ENCODE measurements at regions not wholly inside any gene's neighbourhood (a gene's known extent, or its start where the extent isn't known, plus 50 kb on each side); places are given as distances from the start of the nearest gene placed in this dataset.

GRCh38 chr6:66082914-66083313 is 375.9 kb upstream of the EYS start:
- Histone ChIP-seq H3K9me3 (no peaks in the 10 kb centered on the region), H3K4me2 (no peak overlapping the region), H3K4me1 (no peaks in the 10 kb centered on the region), H3K27ac (no peak overlapping the region), H3K4me3 (no peak overlapping the region)
- ChIA-PET POLR2A (no interaction called here), CTCF (no interaction called here)
- FAIRE-seq (no peak), ATAC-seq (no peak), DNase-seq (ENCODE audit: low read depth in 1 of 2, low spot score in 1 of 2) (no peak)
- no peak for TF ChIP-seq HEYL (CRISPR knock-in tag; IDR thresholded peaks at IDR 0.05)
- no peak for TF ChIP-seq CTCF (IDR thresholded peaks at IDR 0.05)
- TF ChIP-seq, protein P1, sequence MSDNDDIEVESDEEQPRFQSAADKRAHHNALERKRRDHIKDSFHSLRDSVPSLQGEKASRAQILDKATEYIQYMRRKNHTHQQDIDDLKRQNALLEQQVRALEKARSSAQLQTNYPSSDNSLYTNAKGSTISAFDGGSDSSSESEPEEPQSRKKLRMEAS (IDR thresholded peaks at IDR 0.05): no peak
- TF ChIP-seq PBX3 (IDR thresholded peaks at IDR 0.05): no peak
- no peak for TF ChIP-seq FOSL2 (IDR thresholded peaks at IDR 0.05)
- TF ChIP-seq FOSL2 (CRISPR knock-in tag; IDR thresholded peaks at IDR 0.05): no peak
- no peak for TF ChIP-seq RNF2 (IDR thresholded peaks at IDR 0.05; ENCODE audit: borderline replicate concordance, low read depth)
- TF ChIP-seq NPAS2 (CRISPR knock-in tag; IDR thresholded peaks at IDR 0.05; ENCODE audit: borderline replicate concordance): no peak
- no peak for TF ChIP-seq RARB (CRISPR knock-in tag; IDR thresholded peaks at IDR 0.05)
- TF ChIP-seq POLR2AphosphoS2 (conservative IDR thresholded peaks at IDR 0.05; ENCODE audit: low read length): no peak
- TF ChIP-seq EHMT2 (IDR thresholded peaks at IDR 0.05; ENCODE audit: low read depth): no peak
- no peak for TF ChIP-seq CBX8 (IDR thresholded peaks at IDR 0.05)
- TF ChIP-seq TFCP2L1 (CRISPR knock-in tag; IDR thresholded peaks at IDR 0.05): no peak
- no peak for TF ChIP-seq HDAC2 (IDR thresholded peaks at IDR 0.05)
- TF ChIP-seq EP300 (IDR thresholded peaks at IDR 0.05): no peak
- TF ChIP-seq EHF (CRISPR knock-in tag; IDR thresholded peaks at IDR 0.05): no peak
- no peak for TF ChIP-seq FOSB (CRISPR knock-in tag; IDR thresholded peaks at IDR 0.05)
- TF ChIP-seq ZFP36 (IDR thresholded peaks at IDR 0.05; ENCODE audit: borderline replicate concordance, partially characterized antibody): no peak
- 86% methylated on average over 1 of the region's 1 CpG for WGBS (ENCODE audit: missing lambda C conversion rate)

DNA sequence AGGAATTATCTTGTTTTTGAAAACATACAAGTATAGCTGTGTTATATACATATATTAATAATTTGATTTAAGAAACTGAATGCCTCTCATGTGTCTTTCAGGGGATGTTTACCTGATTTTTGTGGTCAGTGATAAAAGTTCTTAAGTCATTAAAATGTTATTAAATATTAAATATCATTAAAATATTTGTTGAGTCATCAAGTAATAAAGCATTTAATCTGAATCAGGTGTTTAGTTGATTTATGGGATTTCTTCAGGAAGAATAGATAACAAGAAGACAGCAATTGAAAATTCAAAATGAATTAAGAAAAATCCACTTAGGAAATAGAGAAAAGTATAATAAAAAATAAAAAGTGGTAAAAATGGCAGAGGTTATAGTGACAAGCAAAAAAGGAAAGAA is 361.9 kb upstream of the EYS start:
- POLR2A ChIA-PET: no interaction called here
- CTCF ChIA-PET: no interaction called here
- Histone ChIP-seq H3K9me3 (no peaks in the 10 kb centered on the region), H3K27ac (no peak overlapping the region), H3K4me2 (no peak overlapping the region), H3K4me3 (no peak overlapping the region), H3K4me1 (no peaks in the 10 kb centered on the region)
- ATAC-seq (no peak), DNase-seq (ENCODE audit: low read depth in 1 of 2, low spot score in 1 of 2) (no peak), FAIRE-seq (no peak)
- no peak for TF ChIP-seq KDM1A (IDR thresholded peaks at IDR 0.05; ENCODE audit: low read depth)
- no peak for TF ChIP-seq ZSCAN20 (CRISPR knock-in tag; IDR thresholded peaks at IDR 0.05)
- TF ChIP-seq, protein P2, sequence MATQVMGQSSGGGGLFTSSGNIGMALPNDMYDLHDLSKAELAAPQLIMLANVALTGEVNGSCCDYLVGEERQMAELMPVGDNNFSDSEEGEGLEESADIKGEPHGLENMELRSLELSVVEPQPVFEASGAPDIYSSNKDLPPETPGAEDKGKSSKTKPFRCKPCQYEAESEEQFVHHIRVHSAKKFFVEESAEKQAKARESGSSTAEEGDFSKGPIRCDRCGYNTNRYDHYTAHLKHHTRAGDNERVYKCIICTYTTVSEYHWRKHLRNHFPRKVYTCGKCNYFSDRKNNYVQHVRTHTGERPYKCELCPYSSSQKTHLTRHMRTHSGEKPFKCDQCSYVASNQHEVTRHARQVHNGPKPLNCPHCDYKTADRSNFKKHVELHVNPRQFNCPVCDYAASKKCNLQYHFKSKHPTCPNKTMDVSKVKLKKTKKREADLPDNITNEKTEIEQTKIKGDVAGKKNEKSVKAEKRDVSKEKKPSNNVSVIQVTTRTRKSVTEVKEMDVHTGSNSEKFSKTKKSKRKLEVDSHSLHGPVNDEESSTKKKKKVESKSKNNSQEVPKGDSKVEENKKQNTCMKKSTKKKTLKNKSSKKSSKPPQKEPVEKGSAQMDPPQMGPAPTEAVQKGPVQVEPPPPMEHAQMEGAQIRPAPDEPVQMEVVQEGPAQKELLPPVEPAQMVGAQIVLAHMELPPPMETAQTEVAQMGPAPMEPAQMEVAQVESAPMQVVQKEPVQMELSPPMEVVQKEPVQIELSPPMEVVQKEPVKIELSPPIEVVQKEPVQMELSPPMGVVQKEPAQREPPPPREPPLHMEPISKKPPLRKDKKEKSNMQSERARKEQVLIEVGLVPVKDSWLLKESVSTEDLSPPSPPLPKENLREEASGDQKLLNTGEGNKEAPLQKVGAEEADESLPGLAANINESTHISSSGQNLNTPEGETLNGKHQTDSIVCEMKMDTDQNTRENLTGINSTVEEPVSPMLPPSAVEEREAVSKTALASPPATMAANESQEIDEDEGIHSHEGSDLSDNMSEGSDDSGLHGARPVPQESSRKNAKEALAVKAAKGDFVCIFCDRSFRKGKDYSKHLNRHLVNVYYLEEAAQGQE (IDR thresholded peaks at IDR 0.05): no peak
- TF ChIP-seq HOXB13 (CRISPR knock-in tag; IDR thresholded peaks at IDR 0.05; ENCODE audit: low read depth): no peak
- no peak for TF ChIP-seq CHD2 (IDR thresholded peaks at IDR 0.05; ENCODE audit: low read length, partially characterized antibody)
- no peak for TF ChIP-seq NFE2L2 (conservative IDR thresholded peaks at IDR 0.05; ENCODE audit: low read length)
- no peak for TF ChIP-seq EHMT2 (IDR thresholded peaks at IDR 0.05; ENCODE audit: low read depth)
- no peak for TF ChIP-seq PBX3 (IDR thresholded peaks at IDR 0.05)
- no peak for TF ChIP-seq KDM5A (IDR thresholded peaks at IDR 0.05)
- no peak for TF ChIP-seq RCOR1 (IDR thresholded peaks at IDR 0.05; ENCODE audit: low read depth, low read length)
- no peak for TF ChIP-seq CBX8 (IDR thresholded peaks at IDR 0.05)
- TF ChIP-seq, protein P3, sequence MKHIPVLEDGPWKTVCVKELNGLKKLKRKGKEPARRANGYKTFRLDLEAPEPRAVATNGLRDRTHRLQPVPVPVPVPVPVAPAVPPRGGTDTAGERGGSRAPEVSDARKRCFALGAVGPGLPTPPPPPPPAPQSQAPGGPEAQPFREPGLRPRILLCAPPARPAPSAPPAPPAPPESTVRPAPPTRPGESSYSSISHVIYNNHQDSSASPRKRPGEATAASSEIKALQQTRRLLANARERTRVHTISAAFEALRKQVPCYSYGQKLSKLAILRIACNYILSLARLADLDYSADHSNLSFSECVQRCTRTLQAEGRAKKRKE (CRISPR knock-in tag; IDR thresholded peaks at IDR 0.05; ENCODE audit: low read depth): no peak
- no peak for TF ChIP-seq EP300 (IDR thresholded peaks at IDR 0.05)
- no peak for TF ChIP-seq HEYL (CRISPR knock-in tag; IDR thresholded peaks at IDR 0.05)
- no peak for TF ChIP-seq ELK1 (IDR thresholded peaks at IDR 0.05; ENCODE audit: low read depth, low read length)
- no peak for TF ChIP-seq MAFK (IDR thresholded peaks at IDR 0.05; ENCODE audit: partially characterized antibody)
- no peak for TF ChIP-seq POLR2AphosphoS2 (conservative IDR thresholded peaks at IDR 0.05; ENCODE audit: low read length)

All from A549 (cell line).